H1 (cell line): ENCODE measurements at regions not wholly inside any gene's neighbourhood (a gene's known extent, or its start where the extent isn't known, plus 50 kb on each side); places are given as distances from the start of the nearest gene placed in this dataset.

Experiments
- CTCF ChIA-PET: fragments of 300-600 bp; sonication (Branson Sonifier 250); formaldehyde crosslinking; loops from one replicate; lab custom pipeline; 2021; ENCODE audit not compliant: partially characterized antibody; lab: Charles Lee
- POLR2A ChIA-PET: fragments of 300-600 bp; sonication (Branson Sonifier 250); formaldehyde crosslinking; loops from one replicate; lab custom pipeline; 2021; ENCODE audit warnings: inconsistent platforms; ENCODE audit not compliant: partially characterized antibody; lab: Charles Lee
- DNase-seq, 2 experiments: peaks; one replicate each; pipeline versions ENCODE4 v3.0.0 to v3.0.0-alpha.2; 2010 to 2022; ENCODE audit warnings: low spot score in 2 of 2, low read depth in 1 of 2, mixed read lengths in 1 of 2
- FAIRE-seq: peaks from 2 replicates; lab custom pipeline; 2011; peaks lifted over from hg19 to GRCh38; lab: Jason Lieb, UNC
- H2AFZ ChIP-seq: 2 replicates; pipeline ENCODE4 v1.8.1; 2012; ENCODE audit warnings: low read length, inconsistent platforms
- H2AK5ac ChIP-seq: 2 replicates; pipeline ENCODE4 v1.6.1; 2013; ENCODE audit warnings: low read depth, low read length
- H2BK120ac ChIP-seq: replicated peaks from 2 replicates; pipeline ENCODE3; 2013; ENCODE audit warnings: low read depth, low read length, inconsistent platforms
- H2BK12ac ChIP-seq: 2 replicates; pipeline ENCODE4 v1.6.1; 2013; ENCODE audit warnings: low read depth, low read length
- H2BK15ac ChIP-seq: 2 replicates; pipeline ENCODE4 v1.6.1; 2013; ENCODE audit warnings: low read length
- H2BK20ac ChIP-seq: 2 replicates; pipeline ENCODE4 v1.6.1; 2013; ENCODE audit warnings: low read length
- H2BK5ac ChIP-seq: 2 replicates; pipeline ENCODE4 v1.6.1; 2013; ENCODE audit warnings: low read depth, low read length
- H3K14ac ChIP-seq: 2 replicates; pipeline ENCODE4 v1.6.1; 2013; ENCODE audit warnings: inconsistent platforms; ENCODE audit not compliant: insufficient read length
- H3K18ac ChIP-seq: 2 replicates; pipeline ENCODE4 v1.6.1; 2013; ENCODE audit warnings: low read length; ENCODE audit errors: extremely low read depth
- H3K23ac ChIP-seq: 2 replicates; pipeline ENCODE4 v1.6.1; 2013; ENCODE audit warnings: inconsistent platforms; ENCODE audit not compliant: insufficient read length
- H3K23me2 ChIP-seq: 2 replicates; pipeline ENCODE4 v1.6.1; 2013; ENCODE audit warnings: low read depth, low read length
- H3K27ac ChIP-seq: 2 replicates; pipeline ENCODE4 v1.6.1; 2011; ENCODE audit warnings: low read depth, low read length, inconsistent platforms
- H3K27me3 ChIP-seq, 4 experiments: replicated peaks in 1 of 4; 1 replicate in 1 of 4; 2 replicates in 3 of 4; pipeline versions ENCODE4 v1.6.1 to v1.8.1; 2011 to 2013; ENCODE audit warnings: low read length in 3 of 4, mild to moderate bottlenecking in 3 of 4, inconsistent platforms in 2 of 4, mixed read lengths in 2 of 4, moderate library complexity in 1 of 4; ENCODE audit not compliant: control insufficient read depth in 3 of 4, insufficient read depth in 3 of 4; ENCODE audit errors: extremely low read depth in 1 of 4
- H3K36me3 ChIP-seq, 4 experiments: 2 replicates each; pipeline versions ENCODE4 v1.6.1 to v1.8.1; 2011 to 2013; ENCODE audit warnings: mild to moderate bottlenecking in 4 of 4, low read length in 3 of 4, moderate library complexity in 2 of 4, control low read depth in 1 of 4, inconsistent platforms in 1 of 4; ENCODE audit not compliant: insufficient read depth in 4 of 4, control insufficient read depth in 2 of 4
- H3K4ac ChIP-seq: replicated peaks from 2 replicates; pipeline ENCODE3; 2013; ENCODE audit warnings: low read length, low read depth, mixed read lengths, inconsistent platforms; ENCODE audit not compliant: insufficient read length
- H3K4me1 ChIP-seq, 4 experiments: replicated peaks in 1 of 4; 1 replicate in 1 of 4; 2 replicates in 3 of 4; pipeline versions ENCODE4 v1.6.1 to v1.8.1; 2011 to 2013; ENCODE audit warnings: low read length in 3 of 4, inconsistent platforms in 2 of 4, mixed read lengths in 1 of 4; ENCODE audit not compliant: insufficient read depth in 4 of 4, control insufficient read depth in 3 of 4
- H3K4me2 ChIP-seq, 2 experiments: 2 replicates each; pipeline versions ENCODE4 v1.6.1 to v1.8.1; 2011 to 2013; ENCODE audit warnings: low read depth in 2 of 2, low read length in 2 of 2, control low read depth in 1 of 2, inconsistent platforms in 1 of 2, mild to moderate bottlenecking in 1 of 2; ENCODE audit not compliant: insufficient read depth in 1 of 2
- H3K4me3 ChIP-seq, 4 experiments: fragments of 200-600, 300-600 bp in 1 of 4; sonication (generic), shearing (Covaris generic), sonication (Bioruptor Twin) in 1 of 4; 2 replicates each; pipeline versions ENCODE4 v1.5.1 to v1.8.1; 2011 to 2016; ENCODE audit warnings: low read length in 4 of 4, low read depth in 3 of 4, control low read depth in 2 of 4, inconsistent platforms in 2 of 4, mild to moderate bottlenecking in 2 of 4, mixed read lengths in 1 of 4, moderate library complexity in 1 of 4; ENCODE audit not compliant: insufficient read depth in 2 of 4; ENCODE audit errors: extremely low read depth in 1 of 4
- H3K56ac ChIP-seq: replicated peaks from 2 replicates; pipeline ENCODE3; 2013; ENCODE audit warnings: low read depth, mild to moderate bottlenecking, mixed read lengths, low read length, inconsistent platforms; ENCODE audit not compliant: insufficient read length
- H3K79me1 ChIP-seq: 2 replicates; pipeline ENCODE4 v1.6.1; 2013; ENCODE audit warnings: low read depth, low read length, control low read depth
- H3K79me2 ChIP-seq, 2 experiments: 2 replicates each; pipeline versions ENCODE4 v1.6.1 to v1.8.1; 2012 to 2013; ENCODE audit warnings: low read length in 2 of 2, mild to moderate bottlenecking in 2 of 2, inconsistent platforms in 1 of 2; ENCODE audit not compliant: insufficient read depth in 2 of 2, control insufficient read depth in 1 of 2
- H3K9ac ChIP-seq, 4 experiments: replicated peaks in 1 of 4; 1 replicate in 1 of 4; 2 replicates in 3 of 4; pipeline versions ENCODE4 v1.6.1 to v1.8.1; 2011 to 2013; ENCODE audit warnings: low read depth in 3 of 4, low read length in 3 of 4, control low read depth in 2 of 4, mild to moderate bottlenecking in 2 of 4, moderate library complexity in 2 of 4, inconsistent platforms in 1 of 4; ENCODE audit errors: extremely low read depth in 1 of 4
- H3K9me3 ChIP-seq, 2 experiments: 2 replicates each; pipeline versions ENCODE4 v1.6.1 to v1.8.1; 2012 to 2013; ENCODE audit warnings: mild to moderate bottlenecking in 2 of 2, moderate library complexity in 2 of 2, control low read depth in 1 of 2, inconsistent platforms in 1 of 2, low read depth in 1 of 2, low read length in 1 of 2, mixed read lengths in 1 of 2; ENCODE audit not compliant: insufficient read depth in 2 of 2
- H4K20me1 ChIP-seq, 2 experiments: replicated peaks in 1 of 2; 2 replicates each; pipeline versions ENCODE3 to v1.8.1; 2011 to 2013; ENCODE audit warnings: inconsistent platforms in 2 of 2, low read length in 2 of 2, mild to moderate bottlenecking in 1 of 2; ENCODE audit not compliant: insufficient read depth in 2 of 2, control insufficient read depth in 1 of 2
- H4K5ac ChIP-seq: 2 replicates; pipeline ENCODE4 v1.6.1; 2013; ENCODE audit warnings: low read length, low read depth, mixed read lengths, inconsistent platforms; ENCODE audit not compliant: insufficient read length
- H4K8ac ChIP-seq: 2 replicates; pipeline ENCODE4 v1.8.0; 2013; ENCODE audit warnings: mild to moderate bottlenecking, moderate library complexity, low read length, inconsistent platforms; ENCODE audit not compliant: insufficient read depth; ENCODE audit errors: extremely low read depth
- H4K91ac ChIP-seq: replicated peaks from 2 replicates; pipeline ENCODE3; 2013; ENCODE audit warnings: low read length, mixed read lengths, inconsistent platforms; ENCODE audit not compliant: insufficient read length
- CHD1 ChIP-seq: IDR thresholded peaks from 2 replicates; pipeline ENCODE4 v1.6.1; 2012; ENCODE audit warnings: low read depth, low read length, improper control_type of control experiment
- HDAC2 ChIP-seq, 2 experiments: fragments of 300-600 bp in 1 of 2; sonication (generic) in 1 of 2; IDR thresholded peaks; 2 replicates each; pipeline ENCODE4 v1.6.1; 2011 to 2012; ENCODE audit warnings: low read depth in 2 of 2, low read length in 2 of 2, mild to moderate bottlenecking in 2 of 2, moderate library complexity in 2 of 2, borderline replicate concordance in 1 of 2, inconsistent platforms in 1 of 2
- SP2 ChIP-seq: IDR thresholded peaks from 2 replicates; pipeline ENCODE4 v1.6.1; 2012; ENCODE audit warnings: mild to moderate bottlenecking, low read length, inconsistent platforms
- TBP ChIP-seq: IDR thresholded peaks from 2 replicates; pipeline ENCODE4 v1.6.1; 2011; ENCODE audit warnings: low read depth, low read length, improper control_type of control experiment
- TEAD4 ChIP-seq: IDR thresholded peaks from 2 replicates; pipeline ENCODE4 v1.6.1; 2012; ENCODE audit warnings: low read depth, low read length, inconsistent platforms, mixed read lengths
- WGBS, 2 experiments: shearing (Covaris generic) in 1 of 2; methylation state at CpG; one replicate each; pipeline versions ENCODE4 v1.1.6 to v1.1.7; 2013 to 2015; ENCODE audit warnings: low lambda C conversion rate in 2 of 2, mixed read lengths in 2 of 2, inconsistent platforms in 1 of 2, low coverage in 1 of 2, missing lambda C conversion rate in 1 of 2; ENCODE audit not compliant: insufficient replicate concordance in 2 of 2, insufficient coverage in 1 of 2, insufficient read length in 1 of 2; ENCODE audit errors: extremely low coverage in 1 of 2, missing lambda C conversion rate in 1 of 2; 5-methylcytosine and 5-hydroxymethylcytosine counted together

- Histone ChIP-seq H3K18ac (no peak overlapping the region), H3K9me3 (peaks cover 84 to 92% of the 10 kb centered on the region in 2 experiments), H2BK15ac (no peak overlapping the region), H4K20me1 (peaks cover 0 to 2% of the 10 kb centered on the region in 2 experiments), H3K4ac (no peak overlapping the region), H3K27ac (no peak overlapping the region), H3K23ac (no peak overlapping the region), H2AFZ (no peak overlapping the region), H3K14ac (no peak overlapping the region), H3K79me2 (no peaks in the 10 kb centered on the region), H2AK5ac (no peak overlapping the region), H2BK120ac (no peak overlapping the region), H3K4me3 (no peak overlapping the region), H2BK5ac (no peak overlapping the region), H3K36me3 (no peaks in the 10 kb centered on the region), H3K79me1 (no peaks in the 10 kb centered on the region), H3K23me2 (peaks cover 3% of the 10 kb centered on the region; the same call in 1 of the 2 replicates), H3K4me2 (no peak overlapping the region), H2BK20ac (no peak overlapping the region), H3K56ac (no peak overlapping the region)
- ChIA-PET POLR2A (no interaction called here), CTCF (no interaction called here)
- FAIRE-seq = no peak
- DNase-seq = no peak
- TF ChIP-seq CHD1 (no peak), TEAD4 (no peak), SP2 (no peak), HDAC2 (IDR thresholded peaks at IDR 0.05; ENCODE audit: borderline replicate concordance in 1 of 2, low read depth in 2 of 2, low read length in 2 of 2) (no peak), TBP (no peak)
- TF ChIP-seq, all 59 proteins: peak for 0
- H3K27me3 ChIP-seq = no peaks in the 10 kb centered on the region
- H3K4me1 ChIP-seq = no peaks in the 10 kb centered on the region
- H3K9ac ChIP-seq = no peak overlapping the region
- no peak overlapping the region for H2BK12ac ChIP-seq
- no peak overlapping the region for H4K5ac ChIP-seq
- no peak overlapping the region for H4K91ac ChIP-seq
- WGBS, 2 experiments = 71% methylated on average over 4 of the region's 4 CpGs; no CpG with 5 or more reads in 1 of the 2 experiments
- no peak overlapping the region for H4K8ac ChIP-seq
Observed at GRCh38 chr13:18961383-18962117, 220.1 kb downstream of the TUBA3C start.
